Uterus (tissue), 3 donors: ENCODE measurements at regions not wholly inside any gene's neighbourhood (a gene's known extent, or its start where the extent isn't known, plus 50 kb on each side); places are given as distances from the start of the nearest gene placed in this dataset.
"Not testable (repeated sequence)": the region's sequence is repeated elsewhere in the genome, so short reads cannot be mapped to it uniquely, and the experiment has no call there.

Experiments
- DNase-seq, 2 donors: peaks; one replicate each; pipeline ENCODE4 v3.0.0-alpha.2; 2019 to 2020
- H3K27ac ChIP-seq, 2 donors: fragments of 200-600 bp; sonication (generic); 1 replicate in 1 of 2; 2 replicates in 1 of 2; pipeline ENCODE4 v1.5.1; 2016 to 2018
- H3K27me3 ChIP-seq, 2 donors: fragments of 200-600 bp; sonication (generic); one replicate each; pipeline ENCODE4 v1.5.1; 2018 to 2019; ENCODE audit warnings: control low read depth in 1 of 2
- H3K36me3 ChIP-seq, 2 donors: fragments of 200-600 bp; sonication (generic); one replicate each; pipeline ENCODE4 v1.5.1; 2019; ENCODE audit warnings: control low read depth in 1 of 2
- H3K4me1 ChIP-seq, 2 donors: fragments of 200-600 bp; sonication (generic); one replicate each; pipeline ENCODE4 v1.5.1; 2018 to 2019; ENCODE audit warnings: control low read depth in 1 of 2
- H3K4me3 ChIP-seq, 2 donors: fragments of 200-600 bp; sonication (generic); 1 replicate in 1 of 2; 2 replicates in 1 of 2; pipeline ENCODE4 v1.5.1; 2018 to 2019; ENCODE audit warnings: mild to moderate bottlenecking in 1 of 2
- H3K9me3 ChIP-seq, 2 donors: fragments of 200-600 bp; sonication (generic); one replicate each; pipeline ENCODE4 v1.5.1; 2019; ENCODE audit warnings: control low read depth in 1 of 2
- POLR2A ChIP-seq, 2 donors: fragments of 450-650 bp; IDR thresholded peaks; one replicate each; pipeline ENCODE4 v1.6.1; 2016; ENCODE audit warnings: antibody characterized with exemption in 2 of 2, mild to moderate bottlenecking in 1 of 2, moderate library complexity in 1 of 2
- intact Hi-C: fragments of 100-400 bp; cut with DNase I; formaldehyde crosslinking; loops from one replicate; pipeline ENCODE4 v1.15.1; 2023; ENCODE audit warnings: low total_unique reads
- TF ChIP-seq, protein P1 (sequence below), 4 experiments: fragments of 200-600 bp in 2 of 4; fragments of 450-650 bp in 2 of 4; sonication (generic) in 2 of 4; IDR thresholded peaks; one replicate each; pipeline ENCODE4 v1.5.1; 2016 to 2019; ENCODE audit warnings: antibody characterized with exemption in 4 of 4, mild to moderate bottlenecking in 2 of 4, moderate library complexity in 1 of 4
- donor health status: DM: yes; HTN: yes; CAD: no.

GRCh38 chr5:163731256-163731655 is 225.8 kb downstream of the MAT2B start:
- TF ChIP-seq, protein P1, sequence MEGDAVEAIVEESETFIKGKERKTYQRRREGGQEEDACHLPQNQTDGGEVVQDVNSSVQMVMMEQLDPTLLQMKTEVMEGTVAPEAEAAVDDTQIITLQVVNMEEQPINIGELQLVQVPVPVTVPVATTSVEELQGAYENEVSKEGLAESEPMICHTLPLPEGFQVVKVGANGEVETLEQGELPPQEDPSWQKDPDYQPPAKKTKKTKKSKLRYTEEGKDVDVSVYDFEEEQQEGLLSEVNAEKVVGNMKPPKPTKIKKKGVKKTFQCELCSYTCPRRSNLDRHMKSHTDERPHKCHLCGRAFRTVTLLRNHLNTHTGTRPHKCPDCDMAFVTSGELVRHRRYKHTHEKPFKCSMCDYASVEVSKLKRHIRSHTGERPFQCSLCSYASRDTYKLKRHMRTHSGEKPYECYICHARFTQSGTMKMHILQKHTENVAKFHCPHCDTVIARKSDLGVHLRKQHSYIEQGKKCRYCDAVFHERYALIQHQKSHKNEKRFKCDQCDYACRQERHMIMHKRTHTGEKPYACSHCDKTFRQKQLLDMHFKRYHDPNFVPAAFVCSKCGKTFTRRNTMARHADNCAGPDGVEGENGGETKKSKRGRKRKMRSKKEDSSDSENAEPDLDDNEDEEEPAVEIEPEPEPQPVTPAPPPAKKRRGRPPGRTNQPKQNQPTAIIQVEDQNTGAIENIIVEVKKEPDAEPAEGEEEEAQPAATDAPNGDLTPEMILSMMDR (IDR thresholded peaks at IDR 0.05), result no peak
- TF ChIP-seq POLR2A (IDR thresholded peaks at IDR 0.05), result no peak
- DNase-seq, result no peak
- Histone ChIP-seq H3K4me3 (no peak overlapping the region), H3K4me1 (no peaks in the 10 kb centered on the region), H3K9me3 (no peaks in the 10 kb centered on the region), H3K27me3 (no peaks in the 10 kb centered on the region), H3K27ac (no peak overlapping the region), H3K36me3 (no peaks in the 10 kb centered on the region)
- intact Hi-C loops, result no loop called here

DNA sequence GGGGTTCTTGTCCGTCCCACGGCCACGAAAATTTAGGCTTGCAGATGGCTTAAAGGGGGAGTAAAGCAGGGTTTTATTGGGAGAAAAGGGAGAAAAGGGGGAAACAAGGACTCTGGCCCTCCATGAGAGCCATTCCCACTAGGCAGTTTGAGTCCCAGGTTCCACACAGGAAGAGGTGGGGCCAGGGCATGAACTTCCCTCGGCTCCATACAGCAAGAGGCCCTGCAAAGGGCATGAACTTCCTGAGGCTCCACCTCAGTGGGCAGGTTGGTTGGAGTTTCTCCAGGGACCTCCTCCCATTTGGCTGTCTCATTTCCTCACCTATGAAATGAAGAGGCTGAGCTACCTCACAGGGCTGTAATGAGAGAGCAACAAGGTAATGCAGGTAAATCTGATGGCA is 229.7 kb downstream of the MAT2B start:
- no peaks in the 10 kb centered on the region for H3K4me1 ChIP-seq
- TF ChIP-seq, protein P1 (IDR thresholded peaks at IDR 0.05), result no peak
- no peak for TF ChIP-seq POLR2A (IDR thresholded peaks at IDR 0.05)
- no peaks in the 10 kb centered on the region for H3K9me3 ChIP-seq
- H3K27me3 ChIP-seq, result no peaks in the 10 kb centered on the region
- H3K27ac ChIP-seq, result no peak overlapping the region
- no peak overlapping the region for H3K4me3 ChIP-seq
- H3K36me3 ChIP-seq, result no peaks in the 10 kb centered on the region
- intact Hi-C loops, result no loop called here
- DNase-seq, result no peak

- Histone ChIP-seq H3K36me3 (no peaks in the 10 kb centered on the region), H3K4me3 (no peak overlapping the region), H3K9me3 (no peaks in the 10 kb centered on the region), H3K27ac (no peak overlapping the region), H3K27me3 (no peaks in the 10 kb centered on the region), H3K4me1 (no peaks in the 10 kb centered on the region)
- no peak for DNase-seq
- TF ChIP-seq POLR2A (IDR thresholded peaks at IDR 0.05), result no peak
- TF ChIP-seq, protein P1 (IDR thresholded peaks at IDR 0.05), result no peak
- intact Hi-C loops, result no loop called here
These were observed 242.2 kb downstream of the MAT2B start for GRCh38 chr5:163747586-163747985.

GRCh38 chr5:163748934-163749333 is 243.5 kb downstream of the MAT2B start:
- TF ChIP-seq, protein P1 (IDR thresholded peaks at IDR 0.05), result no peak
- no peak for TF ChIP-seq POLR2A (IDR thresholded peaks at IDR 0.05)
- intact Hi-C loops, result no loop called here
- H3K27ac ChIP-seq, result no peak overlapping the region
- no peaks in the 10 kb centered on the region for H3K36me3 ChIP-seq
- no peaks in the 10 kb centered on the region for H3K9me3 ChIP-seq
- no peak overlapping the region for H3K4me3 ChIP-seq
- no peaks in the 10 kb centered on the region for H3K4me1 ChIP-seq
- no peaks in the 10 kb centered on the region for H3K27me3 ChIP-seq
- DNase-seq, result no peak

GRCh38 chr5:163750415-163750814 is 245.0 kb downstream of the MAT2B start:
- intact Hi-C loops, DNase-seq, H3K36me3 ChIP-seq, H3K4me1 ChIP-seq, H3K4me3 ChIP-seq, H3K27ac ChIP-seq, H3K27me3 ChIP-seq, H3K9me3 ChIP-seq: not testable (repeated sequence)

GRCh38 chr5:163755505-163755904 is 250.1 kb downstream of the MAT2B start:
- H3K9me3 ChIP-seq, result no peaks in the 10 kb centered on the region
- H3K4me3 ChIP-seq, result no peak overlapping the region
- H3K27me3 ChIP-seq, result no peaks in the 10 kb centered on the region
- intact Hi-C loops, result no loop called here
- no peaks in the 10 kb centered on the region for H3K4me1 ChIP-seq
- no peak for DNase-seq
- no peaks in the 10 kb centered on the region for H3K36me3 ChIP-seq
- H3K27ac ChIP-seq, result no peak overlapping the region
- TF ChIP-seq, protein P1 (IDR thresholded peaks at IDR 0.05), result no peak
- no peak for TF ChIP-seq POLR2A (IDR thresholded peaks at IDR 0.05)
